ENCODE measurements at regions not wholly inside any gene's neighbourhood (a gene's known extent, or its start where the extent isn't known, plus 50 kb on each side); places are given as distances from the start of the nearest gene placed in this dataset.
"Not testable (repeated sequence)": the region's sequence is repeated elsewhere in the genome, so short reads cannot be mapped to it uniquely, and the experiment has no call there.

GRCh38 chr15:58363118-58363517 is 68.7 kb upstream of the LIPC start:
- DNase-seq = not testable (repeated sequence)

GRCh38 chr15:58363673-58364072 is 68.1 kb upstream of the LIPC start:
- not testable (repeated sequence) for DNase-seq

- not testable (repeated sequence) for DNase-seq
These were observed 66.7 kb upstream of the LIPC start for GRCh38 chr15:58365098-58365497.

- no peak for DNase-seq
These were observed 62.5 kb upstream of the LIPC start for GRCh38 chr15:58369261-58369701.

GRCh38 chr15:58369956-58370355 is 61.8 kb upstream of the LIPC start:
- no peak for DNase-seq

- no peak for DNase-seq
These were observed 57.6 kb upstream of the LIPC start for GRCh38 chr15:58374147-58374546.

- no peak for DNase-seq
These were observed 54.6 kb upstream of the LIPC start for GRCh38 chr15:58377193-58377592.

GRCh38 chr15:58378241-58379085 is 53.3 kb upstream of the LIPC start:
- DNase-seq = no peak

- not testable (repeated sequence) for DNase-seq
These were observed 52.3 kb upstream of the LIPC start for GRCh38 chr15:58379454-58379853.

GRCh38 chr15:58380280-58380945 is 51.4 kb upstream of the LIPC start:
- no peak for DNase-seq

- DNase-seq = no peak
These were observed 50.1 kb upstream of the LIPC start for GRCh38 chr15:58381697-58382096.

Measured in activated CD4-positive, alpha-beta T cell treated with anti-CD3 and anti-CD28 coated beads, Interleukin-2, amount 50 U/mL, for 16 hours (primary cell).